ENCODE measurements at regions not wholly inside any gene's neighbourhood (a gene's known extent, or its start where the extent isn't known, plus 50 kb on each side); places are given as distances from the start of the nearest gene placed in this dataset.
"Not testable (repeated sequence)": the region's sequence is repeated elsewhere in the genome, so short reads cannot be mapped to it uniquely, and the experiment has no call there.

GRCh38 chr12:60724475-60724874 lies 1128.6 kb downstream of the SLC16A7 start:
- TF ChIP-seq CTCF (conservative IDR thresholded peaks at IDR 0.05): no peak
- no peak for DNase-seq (ENCODE audit: extremely low spot score, unreplicated experiment)
- H3K36me3 Mint-ChIP-seq: no peaks in the 10 kb centered on the region
- no peaks in the 10 kb centered on the region for H3K4me1 Mint-ChIP-seq (ENCODE audit: unreplicated experiment)
- no peak overlapping the region for H3K4me3 Mint-ChIP-seq
- no peaks in the 10 kb centered on the region for H3K9me3 Mint-ChIP-seq
- H3K27me3 Mint-ChIP-seq: no peaks in the 10 kb centered on the region
- no peak overlapping the region for H3K27ac Mint-ChIP-seq

GRCh38 chr12:60724984-60725383 lies 1129.2 kb downstream of the SLC16A7 start:
- no peak overlapping the region for H3K4me3 Mint-ChIP-seq
- H3K9me3 Mint-ChIP-seq: no peaks in the 10 kb centered on the region
- no peaks in the 10 kb centered on the region for H3K4me1 Mint-ChIP-seq (ENCODE audit: unreplicated experiment)
- TF ChIP-seq CTCF (conservative IDR thresholded peaks at IDR 0.05): no peak
- H3K36me3 Mint-ChIP-seq: no peaks in the 10 kb centered on the region
- DNase-seq (ENCODE audit: extremely low spot score, unreplicated experiment): no peak
- H3K27me3 Mint-ChIP-seq: no peaks in the 10 kb centered on the region
- H3K27ac Mint-ChIP-seq: no peak overlapping the region

GRCh38 chr12:60752589-60752988 lies 1156.8 kb downstream of the SLC16A7 start:
- no peaks in the 10 kb centered on the region for H3K4me1 Mint-ChIP-seq (ENCODE audit: unreplicated experiment)
- no peak overlapping the region for H3K4me3 Mint-ChIP-seq
- no peaks in the 10 kb centered on the region for H3K9me3 Mint-ChIP-seq
- no peak overlapping the region for H3K27ac Mint-ChIP-seq
- no peaks in the 10 kb centered on the region for H3K27me3 Mint-ChIP-seq
- no peaks in the 10 kb centered on the region for H3K36me3 Mint-ChIP-seq
- no peak for DNase-seq (ENCODE audit: extremely low spot score, unreplicated experiment)
- TF ChIP-seq CTCF (conservative IDR thresholded peaks at IDR 0.05): no peak

- no peak overlapping the region for H3K4me3 Mint-ChIP-seq
- no peak for DNase-seq (ENCODE audit: extremely low spot score, unreplicated experiment)
- no peaks in the 10 kb centered on the region for H3K36me3 Mint-ChIP-seq
- no peak overlapping the region for H3K27ac Mint-ChIP-seq
- TF ChIP-seq CTCF (conservative IDR thresholded peaks at IDR 0.05): no peak
- no peaks in the 10 kb centered on the region for H3K4me1 Mint-ChIP-seq (ENCODE audit: unreplicated experiment)
- H3K27me3 Mint-ChIP-seq: no peaks in the 10 kb centered on the region
- H3K9me3 Mint-ChIP-seq: no peaks in the 10 kb centered on the region
Observed at GRCh38 chr12:60758224-60758623, 1162.4 kb downstream of the SLC16A7 start.

GRCh38 chr12:60760965-60761364 lies 1165.1 kb downstream of the SLC16A7 start:
- Mint-ChIP-seq H3K4me1 (ENCODE audit: unreplicated experiment) (no peaks in the 10 kb centered on the region), H3K27me3 (no peaks in the 10 kb centered on the region), H3K27ac (no peak overlapping the region), H3K9me3 (no peaks in the 10 kb centered on the region), H3K4me3 (no peak overlapping the region), H3K36me3 (no peaks in the 10 kb centered on the region)
- no peak for TF ChIP-seq CTCF (conservative IDR thresholded peaks at IDR 0.05)
- no peak for DNase-seq (ENCODE audit: extremely low spot score, unreplicated experiment)

GRCh38 chr12:60801166-60801565 lies 1205.3 kb downstream of the SLC16A7 start:
- not testable (repeated sequence) for H3K27me3 Mint-ChIP-seq; H3K4me3 Mint-ChIP-seq; H3K9me3 Mint-ChIP-seq; DNase-seq (ENCODE audit: extremely low spot score, unreplicated experiment); H3K27ac Mint-ChIP-seq; H3K36me3 Mint-ChIP-seq; H3K4me1 Mint-ChIP-seq (ENCODE audit: unreplicated experiment)
